ENCODE measurements at regions not wholly inside any gene's neighbourhood (a gene's known extent, or its start where the extent isn't known, plus 50 kb on each side); places are given as distances from the start of the nearest gene placed in this dataset.

DNA sequence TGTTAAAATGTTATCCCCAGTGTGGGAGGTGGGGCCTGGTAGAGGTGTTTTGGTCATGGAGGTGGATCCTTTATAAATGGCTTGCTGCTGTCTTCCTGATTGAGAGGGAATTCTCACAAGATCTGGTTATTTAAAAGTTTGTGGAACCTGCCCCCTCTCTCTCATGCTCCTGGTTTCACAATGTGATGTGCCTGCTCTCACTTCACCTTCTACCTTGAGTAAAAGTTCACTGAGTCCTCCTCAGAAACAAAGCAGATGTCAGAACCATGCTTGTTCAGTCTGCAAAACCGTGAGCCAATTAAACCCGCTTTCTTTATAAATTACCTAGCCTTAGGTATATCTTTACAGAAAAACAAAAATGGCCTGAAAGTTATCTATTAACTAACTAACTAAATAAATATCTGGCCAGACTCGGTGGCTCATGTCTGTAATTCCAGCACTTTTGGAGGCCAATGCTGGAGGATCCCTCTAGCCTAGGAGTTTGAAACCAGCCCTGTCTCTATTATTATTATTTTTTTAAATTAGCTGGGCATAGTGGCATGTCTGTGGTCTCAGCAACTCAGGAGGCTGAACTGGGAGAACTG, 1067.4 kb downstream of the CDH9 start:
- in situ Hi-C loops (cut with MboI; ENCODE audit: low sequenced_read_pairs) = no loop called here
- no peak overlapping the region for H3K56ac ChIP-seq (ENCODE audit: extremely low read depth, insufficient read depth, low read length)
- H3K4me3 ChIP-seq (ENCODE audit: insufficient read depth, low read depth, low read length) = no peak overlapping the region
- no peak overlapping the region for H3K27ac ChIP-seq (ENCODE audit: insufficient read depth, low read length)
- no peak for DNase-seq
- no peaks in the 10 kb centered on the region for H3K9me1 ChIP-seq (ENCODE audit: insufficient read depth, low read length)
- no peak overlapping the region for H3K23ac ChIP-seq (ENCODE audit: low read depth, low read length)
- H3K14ac ChIP-seq (replicated peaks; ENCODE audit: low read depth, low read length) = no peak overlapping the region
- dilution Hi-C loops (cut with HindIII; ENCODE audit: low sequenced_read_pairs, unreplicated experiment) = no loop called here
- no peak overlapping the region for H4K91ac ChIP-seq (ENCODE audit: insufficient read depth, low read depth, low read length)
- no peak overlapping the region for H2AK9ac ChIP-seq (replicated peaks; ENCODE audit: low read depth, low read length, poor library complexity)
- H2BK20ac ChIP-seq (ENCODE audit: low read depth, low read length) = no peak overlapping the region
- H2AFZ ChIP-seq (replicated peaks; ENCODE audit: low read length, poor library complexity) = no peak overlapping the region
- H3K9me3 ChIP-seq (ENCODE audit: control insufficient read depth, insufficient read depth, low read length) = peaks cover 6% of the 10 kb centered on the region; the same call in 1 of the 2 replicates
- no peak overlapping the region for H2BK15ac ChIP-seq (ENCODE audit: low read depth, low read length)
- BruUV-seq (replicated peaks) = no TSS peak
- H4K20me1 ChIP-seq (ENCODE audit: insufficient read depth, low read length) = no peaks in the 10 kb centered on the region
- no peaks in the 10 kb centered on the region for H3K36me3 ChIP-seq (ENCODE audit: control insufficient read depth, insufficient read depth, low read length)
- H2AK5ac ChIP-seq (ENCODE audit: low read depth, low read length) = no peak overlapping the region
- ATAC-seq (ENCODE audit: low read depth) = no peak
- TF ChIP-seq POLR2A (IDR thresholded peaks at IDR 0.05; ENCODE audit: low read depth, low read length) (no peak), MXI1 (IDR thresholded peaks at IDR 0.05; ENCODE audit: borderline replicate concordance, low read depth, low read length) (no peak), CHD1 (IDR thresholded peaks at IDR 0.05; ENCODE audit: low read depth, low read length) (no peak), RAD21 (IDR thresholded peaks at IDR 0.05; ENCODE audit: low read length) (no peak), RCOR1 (IDR thresholded peaks at IDR 0.05; ENCODE audit: insufficient replicate concordance, low read length) (no peak), MAFK (IDR thresholded peaks at IDR 0.05; ENCODE audit: low read depth, low read length) (no peak), FOS (IDR thresholded peaks at IDR 0.05; ENCODE audit: low read depth, low read length) (no peak)
- TF ChIP-seq, protein P1, sequence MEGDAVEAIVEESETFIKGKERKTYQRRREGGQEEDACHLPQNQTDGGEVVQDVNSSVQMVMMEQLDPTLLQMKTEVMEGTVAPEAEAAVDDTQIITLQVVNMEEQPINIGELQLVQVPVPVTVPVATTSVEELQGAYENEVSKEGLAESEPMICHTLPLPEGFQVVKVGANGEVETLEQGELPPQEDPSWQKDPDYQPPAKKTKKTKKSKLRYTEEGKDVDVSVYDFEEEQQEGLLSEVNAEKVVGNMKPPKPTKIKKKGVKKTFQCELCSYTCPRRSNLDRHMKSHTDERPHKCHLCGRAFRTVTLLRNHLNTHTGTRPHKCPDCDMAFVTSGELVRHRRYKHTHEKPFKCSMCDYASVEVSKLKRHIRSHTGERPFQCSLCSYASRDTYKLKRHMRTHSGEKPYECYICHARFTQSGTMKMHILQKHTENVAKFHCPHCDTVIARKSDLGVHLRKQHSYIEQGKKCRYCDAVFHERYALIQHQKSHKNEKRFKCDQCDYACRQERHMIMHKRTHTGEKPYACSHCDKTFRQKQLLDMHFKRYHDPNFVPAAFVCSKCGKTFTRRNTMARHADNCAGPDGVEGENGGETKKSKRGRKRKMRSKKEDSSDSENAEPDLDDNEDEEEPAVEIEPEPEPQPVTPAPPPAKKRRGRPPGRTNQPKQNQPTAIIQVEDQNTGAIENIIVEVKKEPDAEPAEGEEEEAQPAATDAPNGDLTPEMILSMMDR (conservative IDR thresholded peaks at IDR 0.05; ENCODE audit: low read depth, low read length) = no peak
- TF ChIP-seq, protein P2, sequence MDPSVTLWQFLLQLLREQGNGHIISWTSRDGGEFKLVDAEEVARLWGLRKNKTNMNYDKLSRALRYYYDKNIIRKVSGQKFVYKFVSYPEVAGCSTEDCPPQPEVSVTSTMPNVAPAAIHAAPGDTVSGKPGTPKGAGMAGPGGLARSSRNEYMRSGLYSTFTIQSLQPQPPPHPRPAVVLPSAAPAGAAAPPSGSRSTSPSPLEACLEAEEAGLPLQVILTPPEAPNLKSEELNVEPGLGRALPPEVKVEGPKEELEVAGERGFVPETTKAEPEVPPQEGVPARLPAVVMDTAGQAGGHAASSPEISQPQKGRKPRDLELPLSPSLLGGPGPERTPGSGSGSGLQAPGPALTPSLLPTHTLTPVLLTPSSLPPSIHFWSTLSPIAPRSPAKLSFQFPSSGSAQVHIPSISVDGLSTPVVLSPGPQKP (IDR thresholded peaks at IDR 0.05; ENCODE audit: borderline replicate concordance, low read depth, low read length) = no peak
- TF ChIP-seq, protein P3, sequence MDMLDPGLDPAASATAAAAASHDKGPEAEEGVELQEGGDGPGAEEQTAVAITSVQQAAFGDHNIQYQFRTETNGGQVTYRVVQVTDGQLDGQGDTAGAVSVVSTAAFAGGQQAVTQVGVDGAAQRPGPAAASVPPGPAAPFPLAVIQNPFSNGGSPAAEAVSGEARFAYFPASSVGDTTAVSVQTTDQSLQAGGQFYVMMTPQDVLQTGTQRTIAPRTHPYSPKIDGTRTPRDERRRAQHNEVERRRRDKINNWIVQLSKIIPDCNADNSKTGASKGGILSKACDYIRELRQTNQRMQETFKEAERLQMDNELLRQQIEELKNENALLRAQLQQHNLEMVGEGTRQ (IDR thresholded peaks at IDR 0.05; ENCODE audit: low read depth, low read length) = no peak
- intact Hi-C loops (cut with micrococcal nuclease) = no loop called here
- no peak overlapping the region for H4K5ac ChIP-seq (ENCODE audit: low read depth, low read length)
- H4K8ac ChIP-seq (ENCODE audit: low read depth in 2 of 2, low read length in 2 of 2) = no peak overlapping the region
- H3K4me1 ChIP-seq (ENCODE audit: control insufficient read depth, insufficient read depth, low read length) = no peaks in the 10 kb centered on the region
- CTCF ChIA-PET = no interaction called here
- H2BK120ac ChIP-seq (ENCODE audit: low read depth, low read length) = no peak overlapping the region
- no peak overlapping the region for H3K4ac ChIP-seq (ENCODE audit: low read depth, low read length)
- no peaks in the 10 kb centered on the region for H3K27me3 ChIP-seq (ENCODE audit: control insufficient read depth, insufficient read depth, low read length)
- H2BK5ac ChIP-seq (ENCODE audit: low read depth, low read length, poor library complexity, severe bottlenecking) = no peak overlapping the region
- POLR2A ChIA-PET (ENCODE audit: unreplicated experiment) = no interaction called here
- H3K18ac ChIP-seq (ENCODE audit: low read depth, low read length) = no peak overlapping the region
- H3K9ac ChIP-seq (ENCODE audit: low read depth, low read length) = no peak overlapping the region
- H3K4me2 ChIP-seq (ENCODE audit: low read depth, low read length) = no peak overlapping the region
- WGBS, 2 experiments (ENCODE audit: extremely low coverage in 2 of 2, insufficient read length in 1 of 2) = no CpG with 5 or more reads among the region's 3 CpGs
- H3K79me1 ChIP-seq (ENCODE audit: low read depth in 1 of 2, low read length in 2 of 2) = no peaks in the 10 kb centered on the region

All from IMR-90 (cell line).